Heart right ventricle (tissue), 16 donors: ENCODE measurements at regions not wholly inside any gene's neighbourhood (a gene's known extent, or its start where the extent isn't known, plus 50 kb on each side); places are given as distances from the start of the nearest gene placed in this dataset.

ENCODE experiments used
- ATAC-seq, 8 donors: fragments of 200-7000 bp; cut with Tn5 transposase; one replicate each; pipeline ENCODE4 v1.9.1; 2020; ENCODE audit warnings: mild to moderate bottlenecking in 8 of 8, moderate library complexity in 8 of 8, moderate number of reproducible peaks in 1 of 8
- DNase-seq, 2 donors: peaks; one replicate each; pipeline ENCODE4 v3.0.0-alpha.2; 2020
- H3K27ac ChIP-seq, 10 donors: fragments of 200-600 bp; sonication (generic) in 2 of 10; one replicate each; pipeline versions ENCODE4 v1.5.0 to v1.8.0; 2020 to 2022; ENCODE audit warnings: mild to moderate bottlenecking in 3 of 10
- H3K27me3 ChIP-seq, 7 donors: fragments of 200-600 bp; one replicate each; pipeline ENCODE4 v1.8.0; 2021 to 2022; ENCODE audit warnings: mild to moderate bottlenecking in 2 of 7
- H3K36me3 ChIP-seq, 9 donors: fragments of 200-600 bp; sonication (generic) in 1 of 9; one replicate each; pipeline versions ENCODE4 v1.5.0 to v1.8.0; 2020 to 2022; ENCODE audit warnings: mild to moderate bottlenecking in 2 of 9
- H3K4me1 ChIP-seq, 9 donors: fragments of 200-600 bp; sonication (generic) in 1 of 9; one replicate each; pipeline versions ENCODE4 v1.5.0 to v1.8.0; 2020 to 2022; ENCODE audit warnings: mild to moderate bottlenecking in 4 of 9
- H3K4me3 ChIP-seq, 10 donors: fragments of 200-600 bp; sonication (generic) in 2 of 10; one replicate each; pipeline versions ENCODE4 v1.5.0 to v1.8.0; 2020 to 2022; ENCODE audit warnings: mild to moderate bottlenecking in 7 of 10, moderate library complexity in 2 of 10
- H3K9me3 ChIP-seq, 11 donors: fragments of 200-600 bp in 10 of 11; sonication (generic) in 2 of 11; one replicate each; pipeline versions ENCODE4 v1.5.0 to v1.8.0; 2013 to 2022; ENCODE audit warnings: mild to moderate bottlenecking in 2 of 11, control low read depth in 1 of 11, moderate library complexity in 1 of 11
- CTCF ChIP-seq, 9 donors: fragments of 200-600 bp; sonication (generic) in 2 of 9; IDR thresholded peaks; one replicate each; pipeline versions ENCODE4 v1.5.0 to v1.8.0; 2021 to 2022; ENCODE audit warnings: antibody characterized with exemption in 9 of 9, mild to moderate bottlenecking in 5 of 9, moderate library complexity in 1 of 9
- WGBS, 2 donors: extraction: QIAGEN DNeasy Blood & Tissue Kit; methylation state at CpG; one replicate each; pipeline ENCODE4 v1.1.7; 2013; ENCODE audit warnings: inconsistent platforms in 1 of 2; 5-methylcytosine and 5-hydroxymethylcytosine counted together
- intact Hi-C, 10 donors: fragments of 100-400 bp; cut with DNase I; formaldehyde crosslinking; loops; one replicate each; pipeline versions ENCODE4 v1.11.1 to v1.14.2; 2022
- donor health status: Arrhythmogenic right ventricular cardiomyopathy.
- donor health status: ischemic (EF 13 %, LVEDD 7.1; RV severe dilation, severe dysfunction).
- donor health status: healthy with polysubstance abuse.
- donor health status: DM: no; HTN: yes; CAD: no.
- donor health status: DM: no; HTN: no; CAD: no.
- donor health status: ischemic (EF 25% LVEDD 6.9; RV normal size, moderate dysfunction).
- donor health status: ischemic (EF 25% LVEDD 5.7; RV mildly dilated, moderate dysfunction).
- donor health status: healthy.
- donor health status: DM: yes; HTN: yes; CAD: no.
- donor health status: Ischemic cardiomyopathy.
- donor health status: ischemic (EF 35%, LVEDD 5.7; RV mildly dilated, moderate dysfunction).
- donor health status: nonischemic (EF 11% LVEDD 7.7; RV severe dilation, severe dysfunction).
- donor health status: DM: yes; HTN: yes; CAD: no.
- donor health status: PGD.
- donor health status: ischemic (EF 29% LVEDD 5.4; RV normal size, mild dysfunction).
- donor health status: nonischemic (EF 23%, LVEDD 6.1; RV moderate dilation, normal function).

- WGBS, 2 donors, result 69 to 75% methylated on average over 6 of the region's 6 CpGs
- DNase-seq, result no peak
- no peak for TF ChIP-seq CTCF (IDR thresholded peaks at IDR 0.05)
- no peak for ATAC-seq
- H3K27me3 ChIP-seq, result peaks cover 0 to 30% (median 0%) of the 10 kb centered on the region in 7 donors
- intact Hi-C loops, result no loop called here
- no peaks in the 10 kb centered on the region for H3K36me3 ChIP-seq
- H3K27ac ChIP-seq, result no peak overlapping the region
- H3K4me1 ChIP-seq, result no peaks in the 10 kb centered on the region
- peaks cover 0 to 2% (median 0%) of the 10 kb centered on the region in 11 donors for H3K9me3 ChIP-seq
- no peak overlapping the region for H3K4me3 ChIP-seq
These were observed 62.6 kb upstream of the SYTL5 start for GRCh38 chrX:37943554-37944344.

- Histone ChIP-seq H3K27me3 (peaks cover 0 to 53% (median 0%) of the 10 kb centered on the region in 7 donors), H3K9me3 (peaks cover 0 to 2% (median 0%) of the 10 kb centered on the region in 11 donors), H3K27ac (no peak overlapping the region), H3K36me3 (no peaks in the 10 kb centered on the region), H3K4me1 (no peaks in the 10 kb centered on the region), H3K4me3 (no peak overlapping the region)
- intact Hi-C loops, result no loop called here
- TF ChIP-seq CTCF (IDR thresholded peaks at IDR 0.05), result no peak
- DNase-seq (no peak), ATAC-seq (no peak)
- 90 to 100% methylated on average over 1 of the region's 1 CpG for WGBS, 2 donors
These were observed 60.2 kb upstream of the SYTL5 start for GRCh38 chrX:37946197-37946596.

- no peak for TF ChIP-seq CTCF (IDR thresholded peaks at IDR 0.05)
- intact Hi-C loops, result no loop called here
- 81 to 90% methylated on average over 3 of the region's 3 CpGs for WGBS, 2 donors
- DNase-seq (no peak), ATAC-seq (no peak)
- Histone ChIP-seq H3K36me3 (no peaks in the 10 kb centered on the region), H3K27me3 (peaks cover 0 to 34% (median 0%) of the 10 kb centered on the region in 7 donors), H3K4me3 (no peak overlapping the region), H3K4me1 (no peaks in the 10 kb centered on the region), H3K9me3 (no peaks in the 10 kb centered on the region), H3K27ac (no peak overlapping the region)
These were observed 51.1 kb upstream of the SYTL5 start for GRCh38 chrX:37955273-37955672.

- Histone ChIP-seq H3K36me3 (no peaks in the 10 kb centered on the region), H3K9me3 (peaks cover 0 to 3% (median 0%) of the 10 kb centered on the region in 11 donors), H3K27ac (no peak overlapping the region), H3K4me3 (no peak overlapping the region), H3K4me1 (no peaks in the 10 kb centered on the region), H3K27me3 (peaks cover 0 to 25% (median 0%) of the 10 kb centered on the region in 7 donors)
- TF ChIP-seq CTCF (IDR thresholded peaks at IDR 0.05), result no peak
- intact Hi-C loops, result no loop called here
- WGBS, 2 donors, result 75 to 79% methylated on average over 3 of the region's 3 CpGs
- DNase-seq, result no peak
- ATAC-seq, result no peak
These were observed 50.1 kb upstream of the SYTL5 start for GRCh38 chrX:37956223-37956622.
